ENCODE measurements at regions not wholly inside any gene's neighbourhood (a gene's known extent, or its start where the extent isn't known, plus 50 kb on each side); places are given as distances from the start of the nearest gene placed in this dataset.

- Mint-ChIP-seq H3K36me3 (ENCODE audit: low read depth, unreplicated experiment) (no peaks in the 10 kb centered on the region), H3K27ac (ENCODE audit: unreplicated experiment) (no peak overlapping the region), H3K9me3 (ENCODE audit: unreplicated experiment) (no peaks in the 10 kb centered on the region), H3K4me1 (ENCODE audit: low read depth, unreplicated experiment) (no peaks in the 10 kb centered on the region), H3K27me3 (ENCODE audit: low read depth, unreplicated experiment) (no peaks in the 10 kb centered on the region), H3K4me3 (ENCODE audit: unreplicated experiment) (no peak overlapping the region)
- Histone ChIP-seq H3K27ac (ENCODE audit: low read depth, low read length) (no peak overlapping the region), H3K4me2 (ENCODE audit: low read length) (no peak overlapping the region), H2AFZ (ENCODE audit: low read depth, low read length) (no peak overlapping the region), H3K9ac (ENCODE audit: low read length) (no peak overlapping the region), H3K4me1 (ENCODE audit: insufficient read depth, low read length) (no peaks in the 10 kb centered on the region), H3K9me3 (ENCODE audit: insufficient read depth, low read depth, low read length) (no peaks in the 10 kb centered on the region), H3K79me2 (ENCODE audit: insufficient read depth, low read length) (no peaks in the 10 kb centered on the region), H3K36me3 (ENCODE audit: insufficient read depth, low read length) (no peaks in the 10 kb centered on the region), H3K27me3 (ENCODE audit: insufficient read depth, low read length) (no peaks in the 10 kb centered on the region), H4K20me1 (ENCODE audit: insufficient read depth, low read length) (no peaks in the 10 kb centered on the region), H3K4me3 (ENCODE audit: insufficient read depth, low read depth, low read length) (no peak overlapping the region)
- no peak for FAIRE-seq
- DNase-seq (ENCODE audit: low read depth) = no peak
- TF ChIP-seq EZH2 (IDR thresholded peaks at IDR 0.05; ENCODE audit: insufficient read depth, low read length) (no peak), CTCF (IDR thresholded peaks at IDR 0.05; ENCODE audit: insufficient read depth, low read depth, low read length) (no peak)
These were observed 625.6 kb upstream of the PTBP2 start for GRCh38 chr1:96095849-96096612.

- Mint-ChIP-seq H3K4me3 (ENCODE audit: unreplicated experiment) (no peak overlapping the region), H3K27ac (ENCODE audit: unreplicated experiment) (no peak overlapping the region)
- FAIRE-seq = no peak
These were observed 624.8 kb upstream of the PTBP2 start for GRCh38 chr1:96096613-96097321.

More at GRCh38 chr1:96096613-96097321, 624.8 kb upstream of the PTBP2 start:
- H3K36me3 Mint-ChIP-seq (ENCODE audit: low read depth, unreplicated experiment) = no peaks in the 10 kb centered on the region
- Histone ChIP-seq H3K4me2 (ENCODE audit: low read length) (no peak overlapping the region), H3K4me3 (ENCODE audit: insufficient read depth, low read depth, low read length) (no peak overlapping the region), H4K20me1 (ENCODE audit: insufficient read depth, low read length) (no peaks in the 10 kb centered on the region), H3K36me3 (ENCODE audit: insufficient read depth, low read length) (no peaks in the 10 kb centered on the region), H3K9me3 (ENCODE audit: insufficient read depth, low read depth, low read length) (no peaks in the 10 kb centered on the region), H3K4me1 (ENCODE audit: insufficient read depth, low read length) (no peaks in the 10 kb centered on the region), H3K27me3 (ENCODE audit: insufficient read depth, low read length) (no peaks in the 10 kb centered on the region), H2AFZ (ENCODE audit: low read depth, low read length) (no peak overlapping the region), H3K27ac (ENCODE audit: low read depth, low read length) (no peak overlapping the region), H3K79me2 (ENCODE audit: insufficient read depth, low read length) (no peaks in the 10 kb centered on the region), H3K9ac (ENCODE audit: low read length) (no peak overlapping the region)
- no peak for DNase-seq (ENCODE audit: low read depth)
- no peaks in the 10 kb centered on the region for H3K9me3 Mint-ChIP-seq (ENCODE audit: unreplicated experiment)
- H3K4me1 Mint-ChIP-seq (ENCODE audit: low read depth, unreplicated experiment) = no peaks in the 10 kb centered on the region
- TF ChIP-seq CTCF (IDR thresholded peaks at IDR 0.05; ENCODE audit: insufficient read depth, low read depth, low read length) (no peak), EZH2 (IDR thresholded peaks at IDR 0.05; ENCODE audit: insufficient read depth, low read length) (no peak)
- H3K27me3 Mint-ChIP-seq (ENCODE audit: low read depth, unreplicated experiment) = no peaks in the 10 kb centered on the region

Measured in astrocyte (in vitro differentiated cells and primary cell).